ENCODE measurements at regions not wholly inside any gene's neighbourhood (a gene's known extent, or its start where the extent isn't known, plus 50 kb on each side); places are given as distances from the start of the nearest gene placed in this dataset.
"Not testable (repeated sequence)": the region's sequence is repeated elsewhere in the genome, so short reads cannot be mapped to it uniquely, and the experiment has no call there.

DNA sequence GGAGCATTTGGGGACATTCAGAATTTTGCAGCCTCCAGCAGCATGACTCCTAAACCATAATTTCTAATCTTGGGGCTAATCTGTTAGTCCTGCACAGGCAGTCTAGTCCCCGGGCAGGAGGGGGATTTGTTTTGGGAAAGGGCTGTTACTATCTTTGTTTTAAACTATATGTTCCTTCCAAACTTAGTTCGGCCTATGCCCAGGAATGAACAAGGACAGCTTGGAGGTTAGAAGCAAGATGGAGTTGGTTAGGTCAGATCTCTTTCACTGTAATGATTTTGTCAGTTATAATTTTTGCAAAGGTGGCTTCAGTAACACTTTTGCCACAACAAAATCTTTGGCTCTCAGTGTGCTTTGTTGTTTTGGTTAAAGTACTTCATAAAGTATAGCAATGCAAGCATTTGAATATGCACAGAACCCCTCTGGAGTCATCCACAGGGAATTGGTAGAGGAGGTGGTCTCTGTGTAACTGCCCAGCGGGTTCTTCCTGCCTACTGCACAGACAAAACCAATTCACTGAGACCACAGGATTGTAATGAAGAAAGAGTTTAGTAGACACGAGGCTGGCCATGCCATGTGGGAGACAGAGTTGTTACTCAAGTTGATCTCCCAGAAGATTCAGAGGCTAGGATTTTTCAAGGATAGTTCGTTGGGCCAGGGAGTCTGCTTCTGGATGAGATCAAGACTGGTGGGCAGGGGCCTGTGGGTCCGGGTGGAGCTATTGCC is 224.1 kb upstream of the MYLIP start:
- DNase-seq (ENCODE audit: low spot score) = no peak

DNA sequence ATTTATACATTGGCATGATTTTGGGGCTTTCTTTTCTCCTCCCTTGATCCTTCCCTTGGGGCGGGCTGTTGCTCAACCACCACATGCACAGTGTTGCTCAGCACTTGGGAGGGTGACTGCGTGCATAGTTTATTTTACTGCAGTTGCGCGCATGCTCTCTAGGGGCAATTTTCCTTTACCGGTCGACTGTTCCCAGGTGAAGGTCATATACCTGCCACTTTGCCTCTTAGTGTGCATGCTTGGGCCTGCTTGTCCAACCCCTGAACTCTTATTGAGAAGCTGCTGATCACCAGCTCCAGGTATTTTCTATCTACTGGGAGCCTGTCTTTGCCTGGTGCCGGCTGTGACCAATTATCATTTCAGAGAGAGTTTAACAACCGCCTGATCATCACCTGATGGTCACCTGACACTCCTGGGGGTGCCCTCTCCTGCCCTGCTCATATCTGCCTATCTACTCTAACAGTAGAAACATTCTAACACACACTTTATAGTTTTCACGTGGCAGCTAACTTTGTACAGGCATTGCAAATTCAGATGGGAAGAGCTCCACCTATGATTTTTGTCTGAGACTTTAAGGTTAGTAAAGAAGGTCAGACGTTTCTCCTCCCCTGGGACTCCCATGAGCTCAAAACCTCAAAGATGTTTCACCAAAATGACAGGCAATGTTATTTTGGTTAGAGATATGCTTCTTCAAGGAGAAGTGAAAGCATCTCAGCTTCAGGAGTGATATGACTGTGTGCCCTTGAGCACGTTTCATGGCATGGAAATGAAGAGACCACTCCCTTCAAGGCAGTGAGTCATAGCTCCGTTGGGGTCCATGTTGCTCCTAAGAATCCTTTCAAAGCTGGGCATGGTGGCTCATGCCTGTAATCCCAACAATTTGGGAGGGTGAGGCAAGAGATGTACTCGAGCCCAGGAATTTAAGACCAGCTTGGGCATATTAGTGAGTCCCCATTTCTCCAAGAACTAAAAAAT is 227.5 kb upstream of the MYLIP start:
- no peak for DNase-seq (ENCODE audit: low spot score)

DNA sequence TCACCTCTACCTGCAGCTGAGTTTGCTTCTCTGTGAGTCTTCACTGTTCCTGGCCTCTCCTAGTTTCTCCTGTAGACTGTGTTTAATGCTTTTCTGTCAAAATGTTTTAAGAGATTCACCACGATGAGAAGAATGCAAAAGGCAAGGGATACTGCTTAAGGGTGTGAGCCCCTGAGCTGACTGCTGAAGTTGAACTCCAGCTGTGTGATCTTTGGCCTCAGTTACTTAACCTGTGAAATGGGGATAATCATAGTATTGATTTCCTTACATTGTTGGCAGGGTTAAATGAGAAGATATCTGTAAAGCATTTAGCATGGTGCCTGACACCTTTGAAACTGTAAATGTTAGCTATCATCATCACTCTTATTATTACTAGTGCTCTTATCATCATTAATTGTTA is 230.2 kb upstream of the MYLIP start:
- no peak for DNase-seq (ENCODE audit: low spot score)

DNA sequence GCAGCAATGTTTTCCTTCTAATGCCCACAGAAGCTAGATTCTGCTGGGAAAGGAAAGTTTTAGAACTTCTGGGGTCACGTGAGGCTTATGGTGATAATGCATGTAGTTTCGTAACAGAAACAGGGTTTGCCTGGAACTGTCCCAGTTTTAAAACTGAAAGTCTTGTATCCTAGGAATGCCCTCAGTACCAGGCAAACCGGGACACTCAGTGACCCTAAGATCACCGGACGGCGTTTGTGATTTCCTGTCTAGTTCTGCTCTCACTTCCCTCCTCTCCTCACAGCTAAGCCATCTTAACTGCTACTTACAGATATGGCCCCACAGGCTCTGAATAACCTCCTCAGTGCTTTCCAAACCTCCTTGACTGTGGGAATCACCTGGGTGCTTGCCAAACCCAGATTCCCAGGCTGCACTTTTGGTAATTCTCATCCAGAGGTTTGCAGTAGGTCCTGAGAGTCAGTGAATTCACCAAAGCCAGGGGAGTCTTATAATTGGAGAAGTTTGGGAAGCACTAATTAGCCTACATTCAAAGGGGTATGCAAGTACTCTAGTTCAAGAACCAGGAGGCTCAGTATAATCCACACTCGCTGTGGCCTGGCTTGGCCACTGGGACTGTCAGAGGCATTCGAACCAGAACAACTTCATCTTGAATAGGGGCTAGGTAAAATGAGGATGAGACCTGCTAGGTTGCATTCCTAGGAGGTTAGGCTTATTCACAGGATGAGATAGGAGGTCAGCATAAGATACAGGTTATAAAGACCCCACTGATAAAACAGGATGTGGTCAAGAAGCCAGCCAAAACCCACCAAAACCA is 231.6 kb upstream of the MYLIP start:
- peak; percentile 46 for DNase-seq (ENCODE audit: low spot score)

DNA sequence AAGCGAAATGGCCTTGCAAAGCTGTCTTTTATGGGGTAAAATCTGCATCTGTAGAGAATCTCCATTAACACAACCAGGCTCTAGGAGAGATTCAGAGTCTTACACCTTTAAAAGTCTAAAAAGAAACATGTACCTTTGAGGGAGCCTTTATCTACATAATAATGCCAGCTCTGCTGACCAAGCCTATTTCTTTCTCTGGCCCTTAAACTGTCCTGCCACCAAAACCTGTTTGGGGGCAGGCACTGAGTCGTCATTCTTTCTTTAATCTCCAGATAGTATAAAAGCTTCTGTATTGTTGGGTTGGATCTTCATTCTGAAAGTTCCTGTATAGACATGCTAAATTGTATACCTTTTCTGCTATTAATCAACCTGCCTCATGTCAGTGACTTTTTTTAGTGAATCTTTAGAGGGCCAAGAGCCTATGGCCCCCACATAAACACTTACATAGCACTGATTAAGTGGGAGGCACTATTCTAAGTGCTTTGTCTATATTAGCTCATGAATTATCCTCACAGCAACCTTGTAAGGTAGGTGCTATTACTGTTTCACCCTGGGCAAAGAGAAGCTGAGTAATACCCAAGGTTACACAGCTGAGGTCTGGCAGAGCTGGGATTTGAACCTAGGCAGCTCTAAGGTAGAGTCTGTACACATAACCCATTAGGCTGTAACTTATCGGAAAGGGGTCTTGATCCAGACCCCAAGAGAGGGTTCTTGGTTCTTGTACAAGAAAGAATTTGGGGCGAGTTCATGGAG is 232.3 kb upstream of the DTNBP1 start:
- DNase-seq (ENCODE audit: low spot score) = no peak

DNA sequence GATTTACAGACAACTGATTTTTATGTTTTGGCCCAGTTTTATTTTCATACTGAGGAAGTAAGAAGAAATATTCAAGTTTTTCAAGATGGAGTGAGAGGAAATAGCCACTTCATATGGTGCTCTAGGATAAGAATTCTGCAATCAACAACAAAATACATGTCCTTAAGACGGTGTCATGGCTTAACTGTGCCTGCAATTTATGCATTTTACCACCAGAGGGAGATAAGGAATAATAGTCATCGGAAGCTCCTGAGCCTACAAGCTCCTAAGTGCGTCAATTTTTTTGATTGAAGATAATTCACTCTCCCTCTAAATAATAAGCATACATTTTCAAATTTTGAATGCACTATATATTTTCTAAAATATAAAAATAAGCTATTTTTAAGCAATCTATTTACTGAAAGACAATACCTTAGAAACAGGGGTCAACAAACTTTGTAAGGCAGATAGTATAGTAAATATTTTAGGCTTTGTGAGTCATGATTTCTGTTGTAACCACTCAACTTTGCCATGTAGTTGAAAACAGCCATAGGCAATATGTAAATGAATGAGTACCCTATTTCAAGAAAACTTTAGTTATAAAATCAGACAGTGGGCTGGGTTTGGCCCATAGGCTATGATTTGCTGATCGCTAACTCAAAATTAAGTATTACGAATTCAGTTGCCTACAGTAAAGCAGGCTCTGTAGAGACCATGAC is 230.9 kb upstream of the DTNBP1 start:
- no peak for DNase-seq (ENCODE audit: low spot score)

DNA sequence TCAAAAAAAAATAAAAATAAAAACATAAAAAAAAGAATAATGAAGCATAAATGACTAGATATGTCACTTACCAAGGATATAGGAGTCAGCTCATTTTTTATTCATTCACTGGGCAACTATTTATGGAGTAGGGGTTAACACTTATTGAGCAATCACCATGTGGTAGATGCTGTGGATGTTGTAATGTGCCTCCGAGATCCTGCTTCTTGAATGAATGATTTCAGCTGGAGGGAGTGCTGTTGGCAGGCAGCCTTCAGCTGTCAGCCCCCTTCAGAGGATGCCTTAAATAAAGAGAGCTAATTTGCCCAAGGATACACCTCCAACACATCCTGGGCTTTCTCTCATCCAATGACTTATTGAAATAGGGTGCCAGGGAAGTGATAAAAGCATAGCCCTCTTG is 229.5 kb upstream of the DTNBP1 start:
- no peak for DNase-seq (ENCODE audit: low spot score)

DNA sequence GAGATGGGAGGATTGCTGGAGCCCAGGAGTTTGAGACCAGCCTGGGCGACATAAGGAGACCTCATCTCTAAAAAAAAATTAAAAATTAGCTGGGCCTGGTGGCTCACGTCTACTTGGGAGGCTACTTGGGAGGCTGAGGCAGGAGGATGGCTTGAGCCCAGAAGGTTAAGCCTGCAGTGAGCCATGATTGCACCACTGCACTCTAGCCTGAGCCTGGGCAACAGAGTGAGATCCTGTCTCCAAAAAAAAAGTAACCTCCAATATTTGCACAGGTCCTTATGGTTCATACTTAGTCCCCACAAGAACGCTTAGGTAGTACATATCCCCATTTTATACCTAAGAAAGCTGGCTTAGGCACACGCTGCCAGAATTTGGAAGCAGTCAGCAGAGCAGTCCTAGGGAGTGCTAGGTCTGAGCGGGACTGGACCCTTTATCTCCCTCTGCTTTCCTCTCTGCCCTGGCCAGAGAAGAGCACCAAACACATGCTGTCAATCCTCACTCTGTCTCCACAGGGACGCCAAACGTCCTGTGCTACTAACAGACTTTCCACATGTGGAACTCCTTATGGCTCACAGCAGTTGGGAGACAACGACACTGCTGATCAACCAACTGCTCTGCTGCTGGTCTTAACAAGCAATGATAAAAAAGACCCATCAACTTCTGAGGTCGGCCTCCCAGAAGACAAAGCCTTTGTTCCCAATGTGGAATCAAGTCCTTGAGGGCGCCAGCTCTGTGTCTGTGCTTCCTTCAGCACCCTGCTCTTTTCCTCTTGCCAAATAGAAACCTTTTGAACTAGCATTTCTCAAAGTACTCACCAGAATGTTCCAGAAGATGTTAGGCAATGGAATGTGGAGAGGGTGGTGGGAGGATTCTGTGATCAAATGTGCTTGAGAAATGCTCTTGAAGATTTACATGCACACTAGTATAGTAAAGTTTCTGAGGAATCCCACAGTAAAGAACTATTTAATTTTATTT is 226.3 kb upstream of the DTNBP1 start:
- no peak for DNase-seq (ENCODE audit: low spot score)

DNA sequence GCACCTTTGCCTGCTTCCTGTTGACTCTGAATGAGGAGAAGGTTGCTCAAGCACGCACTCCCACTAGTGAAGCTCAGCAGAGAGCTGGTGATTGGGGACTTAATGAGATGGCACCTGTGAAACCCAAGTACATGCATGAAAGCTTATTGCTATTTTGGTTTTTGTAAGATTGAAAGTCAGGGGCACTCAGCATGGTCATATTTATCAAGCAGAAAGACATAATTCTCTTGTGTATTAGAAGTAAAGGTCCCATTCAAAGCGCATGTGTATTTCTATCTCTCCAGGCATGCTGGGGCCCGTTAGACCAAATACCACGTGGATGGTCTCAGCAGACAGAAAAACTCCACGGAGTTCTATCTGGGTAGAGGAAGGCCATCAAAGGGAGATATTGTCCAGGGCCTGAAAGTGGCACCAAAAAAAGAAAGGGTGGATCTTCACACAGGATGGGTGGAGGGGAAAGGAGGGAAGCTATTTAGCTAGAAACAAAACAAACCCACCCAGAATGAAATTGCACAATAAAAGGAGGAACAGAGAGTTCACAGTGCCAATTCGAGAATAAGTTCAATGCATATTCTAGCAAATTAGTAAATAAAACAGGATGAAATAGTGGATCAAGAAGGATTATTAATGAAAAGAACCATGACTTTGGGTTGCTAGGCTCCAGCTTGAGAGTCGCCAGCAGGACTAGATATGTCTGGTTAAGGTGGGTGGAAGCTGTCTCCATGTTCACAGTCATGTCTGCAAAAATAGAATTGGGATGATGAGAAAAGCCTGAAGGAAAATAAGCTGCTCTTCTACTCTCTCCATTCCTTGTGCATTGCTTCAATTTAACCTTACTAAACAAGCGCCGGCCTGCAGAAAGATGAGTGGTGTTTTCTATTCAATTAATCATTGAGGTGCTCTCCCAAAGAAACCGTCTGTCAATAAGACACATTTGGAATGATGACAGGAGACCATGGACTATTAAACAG is 224.9 kb upstream of the DTNBP1 start:
- no peak for DNase-seq (ENCODE audit: low spot score)

DNA sequence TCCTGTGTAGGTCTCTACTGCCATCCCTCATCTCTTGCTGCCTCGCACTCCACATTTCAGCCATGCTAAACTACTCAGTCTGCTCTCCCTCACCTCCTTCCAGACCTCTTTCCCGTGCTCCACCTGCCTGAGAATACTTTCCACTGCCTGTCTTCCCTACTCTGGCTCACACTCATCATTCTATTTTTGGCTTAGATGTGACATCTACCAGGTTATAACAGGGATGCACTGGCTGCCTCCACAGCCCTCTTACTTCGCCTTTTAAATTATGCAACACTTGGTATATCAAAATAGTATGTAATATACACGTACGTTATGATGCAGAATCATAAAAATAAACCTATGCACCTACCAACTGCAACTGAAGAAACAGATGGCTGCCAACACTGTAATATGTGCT is 222.8 kb upstream of the DTNBP1 start:
- no peak for DNase-seq (ENCODE audit: low spot score)

DNA sequence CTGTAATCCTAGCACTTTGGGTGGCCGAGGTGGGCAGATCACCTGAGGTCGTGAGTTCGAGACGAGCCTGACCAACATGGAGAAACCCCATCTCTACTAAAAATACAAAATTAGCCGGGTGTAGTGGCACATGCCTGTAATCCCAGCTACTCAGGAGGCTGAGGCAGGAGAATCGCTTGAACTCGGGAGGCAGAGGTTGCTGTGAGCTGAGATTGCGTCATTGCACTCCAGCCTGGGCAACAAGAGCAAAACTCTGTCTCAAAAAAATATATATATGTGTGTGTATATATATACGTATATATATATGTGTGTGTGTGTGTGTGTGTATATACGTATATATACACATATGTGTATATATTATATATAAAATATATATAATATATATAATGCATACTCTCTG is 220.8 kb upstream of the DTNBP1 start:
- not testable (repeated sequence) for DNase-seq (ENCODE audit: low spot score)

DNA sequence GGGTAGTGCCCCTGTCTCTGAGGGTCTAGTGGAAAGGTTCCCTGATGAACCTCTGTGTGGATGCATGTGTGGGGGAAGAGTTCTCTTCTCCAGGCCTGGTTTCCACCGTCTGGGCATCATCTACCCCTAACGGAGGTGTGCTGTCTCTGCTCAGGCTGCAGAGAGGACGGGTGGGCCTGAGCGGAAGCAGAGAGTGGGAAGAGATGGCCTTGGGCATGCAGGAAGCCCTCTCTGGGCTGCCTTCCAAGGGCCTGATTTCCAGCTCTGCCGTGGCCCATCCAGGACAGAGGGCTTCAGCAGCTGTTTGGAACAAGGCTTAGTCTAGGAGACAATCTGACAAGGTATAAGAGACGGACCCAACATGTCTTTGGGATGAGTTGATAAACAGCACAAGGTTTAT is 220.1 kb upstream of the DTNBP1 start:
- no peak for DNase-seq (ENCODE audit: low spot score)

DNA sequence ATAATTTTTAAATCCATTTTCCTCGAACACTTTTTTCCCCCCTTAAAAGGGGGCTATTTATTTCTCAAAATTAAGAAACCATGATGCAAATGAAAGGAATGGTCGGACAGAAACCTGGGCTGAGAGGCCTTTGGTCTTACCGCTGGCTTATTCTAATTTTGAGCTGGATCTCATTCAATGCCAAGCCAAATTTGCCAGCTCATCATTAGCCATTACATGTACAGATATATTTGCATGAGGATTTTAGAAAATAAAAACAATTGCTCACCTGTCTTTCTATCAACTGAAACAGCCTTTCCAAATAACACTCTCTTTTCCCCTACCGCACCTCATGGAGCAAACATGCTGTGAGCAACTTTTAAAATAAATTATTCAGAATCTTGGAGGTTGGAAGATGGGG is 219.5 kb upstream of the DTNBP1 start:
- DNase-seq (ENCODE audit: low spot score) = no peak

DNA sequence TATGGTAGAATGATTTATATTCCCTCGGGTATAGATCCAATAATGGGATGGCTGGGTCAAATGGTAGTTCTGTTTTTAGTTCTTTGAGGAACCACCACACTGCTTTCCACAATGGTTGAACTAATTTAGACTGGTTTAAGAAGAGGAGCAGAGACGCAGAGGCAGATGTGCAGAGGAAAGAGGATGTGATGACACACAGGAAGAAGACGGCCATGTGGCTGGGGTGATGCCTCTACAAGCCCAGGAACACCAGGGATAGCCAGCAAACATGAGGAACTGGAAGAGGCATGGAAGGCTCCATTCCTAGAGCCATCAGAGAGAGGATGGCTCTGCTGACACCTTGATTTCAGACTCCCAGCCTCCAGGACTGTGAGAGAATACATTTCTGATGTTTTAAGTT is 218.3 kb upstream of the DTNBP1 start:
- DNase-seq (ENCODE audit: low spot score) = no peak

DNA sequence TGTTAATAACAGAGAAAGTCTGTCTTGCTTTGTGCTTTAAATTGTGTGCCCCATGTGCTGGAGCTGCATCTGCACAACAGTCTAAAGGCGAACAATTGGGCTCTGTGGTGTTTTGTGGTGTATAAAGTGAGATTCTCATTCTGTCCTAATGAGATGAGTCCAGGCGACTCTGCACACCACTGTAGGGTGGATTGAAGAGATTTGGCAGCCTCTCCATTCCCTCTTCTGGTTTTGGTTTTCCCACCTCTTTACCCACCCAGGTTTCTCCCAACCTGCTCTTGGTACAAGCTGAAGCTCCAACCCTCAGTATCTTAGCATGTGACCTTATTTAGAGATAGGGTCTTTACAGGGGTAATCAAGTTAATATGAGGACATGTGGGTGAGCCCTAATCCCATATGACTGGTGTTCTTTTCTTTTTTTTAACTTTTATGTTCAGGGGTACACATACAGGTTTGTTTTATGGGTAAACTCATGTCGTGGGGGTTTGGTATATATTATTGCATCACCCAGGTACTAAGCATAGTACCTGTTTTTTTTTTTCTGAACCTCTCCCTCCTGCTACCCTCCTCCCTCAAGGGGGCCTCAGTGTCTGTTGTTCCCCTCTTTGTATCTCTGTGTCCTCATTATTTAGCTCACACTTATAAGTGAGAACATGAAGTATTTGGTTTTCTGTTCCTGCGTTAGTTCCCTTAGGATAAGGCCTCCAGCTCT is 217.6 kb upstream of the DTNBP1 start:
- no peak for DNase-seq (ENCODE audit: low spot score)

DNA sequence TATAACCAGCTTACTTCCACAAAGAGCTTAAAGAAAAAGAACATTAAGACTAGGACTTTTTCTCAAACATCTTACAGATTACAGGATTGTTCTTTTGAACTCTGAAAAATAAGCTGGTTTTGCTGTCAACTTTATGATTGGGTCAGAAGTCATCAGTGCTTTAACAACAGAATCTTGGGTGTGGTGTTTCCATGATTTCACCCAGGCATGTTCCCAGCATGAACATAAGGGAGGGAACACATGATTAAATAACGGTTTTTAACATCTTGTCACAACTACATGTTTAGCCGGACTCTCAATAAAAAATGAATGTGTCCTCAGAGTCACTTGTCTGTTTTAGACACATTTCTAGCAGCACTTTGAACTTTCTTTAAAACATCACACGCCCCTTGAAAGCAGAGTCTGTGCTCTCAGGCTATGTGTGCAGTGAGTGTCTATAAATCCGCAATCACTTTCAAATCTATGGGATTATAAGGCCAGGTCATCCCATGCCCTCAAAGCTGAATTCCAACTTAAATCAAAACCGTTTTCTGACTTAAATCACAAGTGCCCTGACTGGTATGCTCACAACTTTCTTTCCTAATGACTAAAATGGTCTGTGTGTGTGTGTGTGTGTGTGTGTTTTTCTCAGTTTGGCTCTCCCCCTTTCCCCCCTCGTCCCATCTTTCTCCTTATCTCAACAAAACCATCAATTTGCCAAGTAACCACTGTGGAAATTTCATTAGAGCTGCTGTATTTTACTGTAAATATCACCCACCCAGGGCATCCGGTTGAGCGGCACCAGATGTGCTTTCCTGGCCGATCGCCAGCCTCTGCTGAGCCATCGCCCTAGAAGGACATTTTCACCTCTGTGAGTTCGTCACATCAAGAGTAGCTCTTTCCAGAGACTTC is 216.8 kb upstream of the DTNBP1 start:
- DNase-seq (ENCODE audit: low spot score) = peak; percentile 76

DNA sequence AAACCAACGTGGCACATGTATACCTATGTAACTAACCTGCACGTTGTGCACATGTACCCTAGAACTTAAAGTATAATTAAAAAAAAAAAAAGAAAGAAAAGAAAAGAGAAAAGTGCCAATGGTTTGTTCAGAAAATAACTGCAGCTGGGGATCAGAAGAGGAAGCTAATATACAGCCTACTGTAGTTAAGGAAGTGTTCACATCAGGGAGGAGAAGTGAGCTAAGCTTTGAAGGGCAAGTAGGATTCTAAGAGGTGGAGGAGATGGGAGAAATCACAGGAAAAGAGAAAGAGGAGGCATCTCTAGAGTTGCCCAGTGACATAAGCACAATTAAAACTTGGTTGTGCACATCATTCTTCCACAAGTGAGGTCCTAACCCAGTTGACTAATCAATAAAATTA is 214.4 kb upstream of the DTNBP1 start:
- DNase-seq (ENCODE audit: low spot score) = no peak

All from AG08395 (cell line).